GM10266 (cell line): ENCODE measurements at regions not wholly inside any gene's neighbourhood (a gene's known extent, or its start where the extent isn't known, plus 50 kb on each side); places are given as distances from the start of the nearest gene placed in this dataset.
"Not testable (repeated sequence)": the region's sequence is repeated elsewhere in the genome, so short reads cannot be mapped to it uniquely, and the experiment has no call there.

Experiments
- DNase-seq: peaks from one replicate; pipeline ENCODE4 v3.0.0; 2012; ENCODE audit errors: extremely low spot score
- CTCF ChIP-seq: IDR thresholded peaks from 2 replicates; pipeline ENCODE4 v1.5.1; 2012; ENCODE audit warnings: mild to moderate bottlenecking, low read depth; ENCODE audit not compliant: control insufficient read depth, insufficient read depth; ENCODE audit errors: missing control alignments

GRCh38 chr4:187124331-187124730 is 400.7 kb upstream of the FAT1 start:
- no peak for TF ChIP-seq CTCF
- DNase-seq = no peak

GRCh38 chr4:187125062-187125461 is 401.4 kb upstream of the FAT1 start:
- DNase-seq = no peak
- no peak for TF ChIP-seq CTCF

GRCh38 chr4:187127456-187127855 is 403.8 kb upstream of the FAT1 start:
- no peak for TF ChIP-seq CTCF
- DNase-seq = no peak

- DNase-seq = no peak
- no peak for TF ChIP-seq CTCF
Measured at GRCh38 chr4:187128222-187128621, 404.6 kb upstream of the FAT1 start.

GRCh38 chr4:187128976-187129375 is 405.3 kb upstream of the FAT1 start:
- no peak for TF ChIP-seq CTCF
- DNase-seq = no peak

GRCh38 chr4:187131826-187132225 is 408.2 kb upstream of the FAT1 start:
- DNase-seq = not testable (repeated sequence)

- no peak for DNase-seq
- TF ChIP-seq CTCF = no peak
Measured at GRCh38 chr4:187135878-187136277, 412.2 kb upstream of the FAT1 start.

- DNase-seq = no peak
- TF ChIP-seq CTCF = no peak
Measured at GRCh38 chr4:187139141-187139540, 415.5 kb upstream of the FAT1 start.
